HepG2 (cell line): ENCODE measurements at regions not wholly inside any gene's neighbourhood (a gene's known extent, or its start where the extent isn't known, plus 50 kb on each side); places are given as distances from the start of the nearest gene placed in this dataset.
A peak's percentile ranks its signal among the peaks of the same experiment; 100 is the strongest.

Experiments used
- ATAC-seq: fragments of 200-7000 bp; cut with Tn5 transposase; 3 replicates; pipeline ENCODE4 v1.9.1; 2020; ENCODE audit warnings: mild to moderate bottlenecking, moderate library complexity
- BruUV-seq: library from RNA; stranded (reverse); fragments of 400-500 nt; replicated peaks from 2 replicates; lab custom pipeline; 2021; lab: Mats Ljungman, UMichigan
- CTCF ChIA-PET: fragments of 300-600 bp; formaldehyde crosslinking; extraction: SDS; loops from one replicate; lab custom pipeline; 2021; ENCODE audit warnings: low total read pairs, inconsistent platforms, low intra/inter-chr PET ratio; lab: Yijun Ruan, JAX
- POLR2A ChIA-PET: fragments of 350-600 bp; sonication (Branson Sonifier 250); formaldehyde crosslinking; loops from one replicate; lab custom pipeline; 2020; ENCODE audit warnings: antibody characterized with exemption, inconsistent platforms; lab: Yijun Ruan, JAX
- DNase-seq: peaks from one replicate; pipeline ENCODE4 v3.0.0-alpha.2; 2015; ENCODE audit warnings: low spot score
- FAIRE-seq: peaks from 3 replicates; lab custom pipeline; 2011; peaks lifted over from hg19 to GRCh38; lab: Jason Lieb, UNC
- H2AFZ ChIP-seq: one replicate; pipeline ENCODE4 v1.6.1; 2011; ENCODE audit warnings: low read length, inconsistent platforms
- H3K27ac ChIP-seq: fragments of 300-600 bp; 3 replicates; pipeline ENCODE4 v1.8.0; 2011; ENCODE audit warnings: mixed run types, mild to moderate bottlenecking, mixed read lengths, low read length, inconsistent platforms; ENCODE audit not compliant: insufficient read depth; ENCODE audit errors: extremely low read length
- H3K27me3 ChIP-seq, 2 experiments: fragments of 200-600 bp in 1 of 2; 2 replicates in 1 of 2; 3 replicates in 1 of 2; pipeline versions ENCODE4 v1.6.0 to v1.8.0; 2011; ENCODE audit warnings: low read length in 2 of 2, mild to moderate bottlenecking in 2 of 2, moderate library complexity in 2 of 2, inconsistent platforms in 1 of 2; ENCODE audit not compliant: insufficient read depth in 2 of 2, control insufficient read depth in 1 of 2
- H3K36me3 ChIP-seq, 2 experiments: fragments of 200-600 bp in 1 of 2; replicated peaks in 1 of 2; 2 replicates in 1 of 2; 3 replicates in 1 of 2; pipeline versions ENCODE4 v1.5.1 to v1.8.0; 2011; ENCODE audit warnings: low read length in 2 of 2, inconsistent platforms in 1 of 2; ENCODE audit not compliant: insufficient read depth in 2 of 2, control insufficient read depth in 1 of 2
- H3K4me1 ChIP-seq: 2 replicates; pipeline ENCODE4 v1.5.1; 2012; ENCODE audit warnings: low read length, inconsistent platforms; ENCODE audit not compliant: insufficient read depth
- H3K4me2 ChIP-seq: 2 replicates; pipeline ENCODE4 v1.6.0; 2011; ENCODE audit warnings: low read depth, low read length, inconsistent platforms
- H3K4me3 ChIP-seq, 3 experiments: fragments of 200-600 bp in 1 of 3; sonication (generic), shearing (Covaris generic) in 1 of 3; replicated peaks in 1 of 3; 2 replicates each; pipeline ENCODE4 v1.5.1; 2011 to 2016; ENCODE audit warnings: low read length in 3 of 3, inconsistent platforms in 2 of 3, low read depth in 2 of 3, mild to moderate bottlenecking in 2 of 3, control low read depth in 1 of 3, mixed read lengths in 1 of 3; ENCODE audit not compliant: insufficient read depth in 1 of 3
- H3K79me2 ChIP-seq: one replicate; pipeline ENCODE4 v1.6.1; 2011; ENCODE audit warnings: low read length, inconsistent platforms; ENCODE audit not compliant: insufficient read depth
- H3K9ac ChIP-seq: 2 replicates; pipeline ENCODE4 v1.6.0; 2011; ENCODE audit warnings: mild to moderate bottlenecking, low read depth, low read length, inconsistent platforms; ENCODE audit not compliant: insufficient read depth
- H3K9me3 ChIP-seq: 2 replicates; pipeline ENCODE4 v1.5.1; 2012; ENCODE audit warnings: mild to moderate bottlenecking, low read length
- H4K20me1 ChIP-seq: 2 replicates; pipeline ENCODE4 v1.6.0; 2011; ENCODE audit warnings: inconsistent platforms, mild to moderate bottlenecking, low read length, moderate library complexity; ENCODE audit not compliant: insufficient read depth
- EHMT2 ChIP-seq: fragments of 200-600 bp; sonication (generic); IDR thresholded peaks from 2 replicates; pipeline ENCODE4 v1.7.0; 2017; ENCODE audit warnings: antibody characterized with exemption, low read depth, low read length, borderline replicate concordance
- IRF2 ChIP-seq: IDR thresholded peaks from 2 replicates; pipeline ENCODE4 v1.6.1; 2018; ENCODE audit warnings: missing genetic modification reagents, missing compliant biosample characterization
- NFYB ChIP-seq: sonication (generic); formaldehyde crosslinking; IDR thresholded peaks from 2 replicates; pipeline ENCODE4 v1.4.0; 2020; ENCODE audit warnings: missing genetic modification reagents
- NFYC ChIP-seq: IDR thresholded peaks from 2 replicates; pipeline ENCODE4 v1.6.1; 2016; ENCODE audit warnings: missing genetic modification reagents, missing compliant biosample characterization
- ZFP91 ChIP-seq: sonication (generic); formaldehyde crosslinking; IDR thresholded peaks from 2 replicates; pipeline ENCODE4 v1.9.0; 2022; ENCODE audit warnings: missing genetic modification reagents, mild to moderate bottlenecking, borderline replicate concordance
- ZMYM4 ChIP-seq: sonication (generic); formaldehyde crosslinking; IDR thresholded peaks from 2 replicates; pipeline ENCODE4 v1.8.1; 2023; ENCODE audit warnings: mild to moderate bottlenecking, missing genetic modification reagents
- ZNF335 ChIP-seq: sonication (generic); formaldehyde crosslinking; IDR thresholded peaks from 2 replicates; pipeline ENCODE4 v1.4.0; 2020; ENCODE audit warnings: missing genetic modification reagents
- ZNF468 ChIP-seq: sonication (generic); formaldehyde crosslinking; IDR thresholded peaks from 2 replicates; pipeline ENCODE4 v1.8.0; 2022; ENCODE audit warnings: mild to moderate bottlenecking, moderate library complexity, missing genetic modification reagents
- ZNF549 ChIP-seq: sonication (generic); formaldehyde crosslinking; IDR thresholded peaks from 2 replicates; pipeline ENCODE4 v1.5.0; 2020; ENCODE audit warnings: missing genetic modification reagents
- ZNF788 ChIP-seq: sonication (generic); formaldehyde crosslinking; IDR thresholded peaks from 2 replicates; pipeline ENCODE4 v1.5.0; 2020; ENCODE audit warnings: mild to moderate bottlenecking, missing genetic modification reagents, borderline replicate concordance
- WGBS: methylation state at CpG from one replicate; pipeline ENCODE4 v1.1.6; 2017; ENCODE audit warnings: low lambda C conversion rate; 5-methylcytosine and 5-hydroxymethylcytosine counted together
- in situ Hi-C: cut with HindIII; loops from 2 replicates; pipeline ENCODE4 v1.10.0; 2017; ENCODE audit warnings: low pct_unique_long_range_greater_than_20kb; ENCODE audit not compliant: extremely low pct_ligation_motif_present
- intact Hi-C: fragments of 100-400 bp; cut with micrococcal nuclease; formaldehyde crosslinking; loops from one replicate; pipeline ENCODE4 v1.10.0; 2022; ENCODE audit not compliant: unreplicated experiment

- no peak for TF ChIP-seq ZNF468 (CRISPR knock-in tag)
Measured at GRCh38 chr1:87820668-87821334, 492.1 kb downstream of the LMO4 start (continued).

- H3K9ac ChIP-seq = no peak overlapping the region
- H4K20me1 ChIP-seq = no peaks in the 10 kb centered on the region
- ChIA-PET CTCF (no interaction called here), POLR2A (no interaction called here)
- TF ChIP-seq EHMT2 = no peak
- no peaks in the 10 kb centered on the region for H3K27me3 ChIP-seq
- H3K27ac ChIP-seq = no peak overlapping the region
- no peaks in the 10 kb centered on the region for H3K9me3 ChIP-seq
- no peak overlapping the region for H2AFZ ChIP-seq
- no peak for ATAC-seq
- no peak overlapping the region for H3K4me3 ChIP-seq
- no peak for DNase-seq
- no peak for FAIRE-seq
- 0 out of 2 replicates have a peak, but pooled peaks cover 2% of the 10 kb centered on the region for H3K4me1 ChIP-seq
- intact Hi-C loops = no loop called here
- in situ Hi-C loops = no loop called here
- no peaks in the 10 kb centered on the region for H3K36me3 ChIP-seq
- no peak overlapping the region for H3K4me2 ChIP-seq
- no peaks in the 10 kb centered on the region for H3K79me2 ChIP-seq
- no TSS peak for BruUV-seq
- 96% methylated on average over 5 of the region's 5 CpGs for WGBS
Measured at GRCh38 chr1:87821335-87821697, 492.6 kb downstream of the LMO4 start.

GRCh38 chr1:87826681-87827251 lies 498.1 kb downstream of the LMO4 start:
- no peaks in the 10 kb centered on the region for H3K9me3 ChIP-seq
- H3K79me2 ChIP-seq = no peaks in the 10 kb centered on the region
- H3K4me2 ChIP-seq = peak overlapping the region; percentile 62
- no peak overlapping the region for H3K9ac ChIP-seq
- ATAC-seq (peak; percentile 63), FAIRE-seq (no peak)
- peak overlapping the region; percentile 81 for H2AFZ ChIP-seq
- TF ChIP-seq ZMYM4 (CRISPR knock-in tag) (0 out of 2 replicates have a peak, but pooled peaks have one; percentile 25), ZFP91 (CRISPR knock-in tag) (peak; percentile 54; the same call in 1 of the 2 replicates), IRF2 (CRISPR knock-in tag) (peak; percentile 35; the same call in 1 of the 2 replicates), ZNF549 (CRISPR knock-in tag) (no peak), ZNF468 (CRISPR knock-in tag) (no peak), NFYB (CRISPR knock-in tag) (peak; percentile 32; the same call in 1 of the 2 replicates), ZNF788 (no peak), ZNF335 (peak; percentile 98), NFYC (CRISPR knock-in tag) (peak; percentile 49)
- TF ChIP-seq, all 625 proteins: peak for 6
- intact Hi-C loops (no loop called here), in situ Hi-C loops (no loop called here)
- no peak overlapping the region for H3K27ac ChIP-seq
- H3K27me3 ChIP-seq = no peaks in the 10 kb centered on the region
- 0 out of 2 replicates have a peak, but pooled peaks cover 6% of the 10 kb centered on the region for H3K4me1 ChIP-seq
- peak overlapping the region in 2 of 3 experiments; percentile 19 to 23; a peak in 2 of 6 replicates for H3K4me3 ChIP-seq
- POLR2A ChIA-PET = no interaction called here
- no peaks in the 10 kb centered on the region for H4K20me1 ChIP-seq
- peak; percentile 14 for DNase-seq
- WGBS = 37% methylated on average over 7 of the region's 7 CpGs
- CTCF ChIA-PET = no interaction called here
- no TSS peak for BruUV-seq
- no peaks in the 10 kb centered on the region for H3K36me3 ChIP-seq
